ENCODE measurements at regions not wholly inside any gene's neighbourhood (a gene's known extent, or its start where the extent isn't known, plus 50 kb on each side); places are given as distances from the start of the nearest gene placed in this dataset.

GRCh38 chr10:10222304-10222841 lies 795.3 kb upstream of the CELF2 start:
- Histone ChIP-seq H3K9ac (no peak overlapping the region), H2AFZ (replicated peaks) (peak overlapping the region; percentile 4), H4K20me1 (ENCODE audit: low read depth) (no peaks in the 10 kb centered on the region), H3F3A (ENCODE audit: low read depth) (no peaks in the 10 kb centered on the region), H3K79me2 (ENCODE audit: low read depth) (no peaks in the 10 kb centered on the region), H3K9me3 (ENCODE audit: low read depth) (no peaks in the 10 kb centered on the region), H3K36me3 (no peaks in the 10 kb centered on the region), H3K27me3 (no peaks in the 10 kb centered on the region), H3K27ac (no peak overlapping the region), H3K4me2 (no peak overlapping the region), H3K4me1 (no peaks in the 10 kb centered on the region), H3K4me3 (no peak overlapping the region)
- no peaks in the 10 kb centered on the region for H3K4me1 Mint-ChIP-seq
- no peak for DNase-seq (ENCODE audit: low spot score)
- H3K27ac Mint-ChIP-seq = no peak overlapping the region
- TF ChIP-seq CTCF (IDR thresholded peaks at IDR 0.05) (no peak), EZH2 (IDR thresholded peaks at IDR 0.05) (no peak), EZH2phosphoT487 (IDR thresholded peaks at IDR 0.05) (no peak)
- H3K4me3 Mint-ChIP-seq = no peak overlapping the region
- no peaks in the 10 kb centered on the region for H3K9me3 Mint-ChIP-seq
- H3K36me3 Mint-ChIP-seq = no peaks in the 10 kb centered on the region
- H3K27me3 Mint-ChIP-seq (ENCODE audit: insufficient read depth, low read depth) = peaks cover 4% of the 10 kb centered on the region

GRCh38 chr10:10223131-10223530 lies 794.5 kb upstream of the CELF2 start:
- Histone ChIP-seq H3F3A (ENCODE audit: low read depth) (no peaks in the 10 kb centered on the region), H3K36me3 (no peaks in the 10 kb centered on the region), H3K27ac (no peak overlapping the region), H3K9ac (no peak overlapping the region), H3K4me2 (no peak overlapping the region), H3K4me3 (no peak overlapping the region), H3K27me3 (no peaks in the 10 kb centered on the region), H3K9me3 (ENCODE audit: low read depth) (no peaks in the 10 kb centered on the region), H3K79me2 (ENCODE audit: low read depth) (no peaks in the 10 kb centered on the region), H4K20me1 (ENCODE audit: low read depth) (no peaks in the 10 kb centered on the region), H2AFZ (replicated peaks) (no peak overlapping the region), H3K4me1 (no peaks in the 10 kb centered on the region)
- H3K4me3 Mint-ChIP-seq = no peak overlapping the region
- no peaks in the 10 kb centered on the region for H3K9me3 Mint-ChIP-seq
- no peak overlapping the region for H3K27ac Mint-ChIP-seq
- H3K36me3 Mint-ChIP-seq = no peaks in the 10 kb centered on the region
- no peaks in the 10 kb centered on the region for H3K4me1 Mint-ChIP-seq
- H3K27me3 Mint-ChIP-seq (ENCODE audit: insufficient read depth, low read depth) = peaks cover 4% of the 10 kb centered on the region
- TF ChIP-seq CTCF (IDR thresholded peaks at IDR 0.05) (no peak), EZH2 (IDR thresholded peaks at IDR 0.05) (no peak), EZH2phosphoT487 (IDR thresholded peaks at IDR 0.05) (no peak)
- no peak for DNase-seq (ENCODE audit: low spot score)

GRCh38 chr10:10225136-10225676 lies 792.5 kb upstream of the CELF2 start:
- Histone ChIP-seq H3F3A (ENCODE audit: low read depth) (no peaks in the 10 kb centered on the region), H4K20me1 (ENCODE audit: low read depth) (no peaks in the 10 kb centered on the region), H3K27me3 (no peaks in the 10 kb centered on the region), H3K79me2 (ENCODE audit: low read depth) (no peaks in the 10 kb centered on the region), H3K4me2 (no peak overlapping the region), H3K27ac (no peak overlapping the region), H3K9ac (no peak overlapping the region), H3K9me3 (ENCODE audit: low read depth) (no peaks in the 10 kb centered on the region), H3K4me3 (no peak overlapping the region), H3K4me1 (no peaks in the 10 kb centered on the region), H2AFZ (replicated peaks) (no peak overlapping the region), H3K36me3 (no peaks in the 10 kb centered on the region)
- Mint-ChIP-seq H3K27me3 (ENCODE audit: insufficient read depth, low read depth) (peaks cover 4% of the 10 kb centered on the region), H3K9me3 (peaks cover 6% of the 10 kb centered on the region), H3K36me3 (no peaks in the 10 kb centered on the region), H3K4me1 (peaks cover 2% of the 10 kb centered on the region), H3K27ac (no peak overlapping the region), H3K4me3 (no peak overlapping the region)
- no peak for DNase-seq (ENCODE audit: low spot score)
- TF ChIP-seq EZH2 (IDR thresholded peaks at IDR 0.05) = no peak
- no peak for TF ChIP-seq CTCF (IDR thresholded peaks at IDR 0.05)
- TF ChIP-seq EZH2phosphoT487 (IDR thresholded peaks at IDR 0.05) = no peak

Measured in neural progenitor cell (in vitro differentiated cells).